ENCODE measurements at regions not wholly inside any gene's neighbourhood (a gene's known extent, or its start where the extent isn't known, plus 50 kb on each side); places are given as distances from the start of the nearest gene placed in this dataset.

DNA sequence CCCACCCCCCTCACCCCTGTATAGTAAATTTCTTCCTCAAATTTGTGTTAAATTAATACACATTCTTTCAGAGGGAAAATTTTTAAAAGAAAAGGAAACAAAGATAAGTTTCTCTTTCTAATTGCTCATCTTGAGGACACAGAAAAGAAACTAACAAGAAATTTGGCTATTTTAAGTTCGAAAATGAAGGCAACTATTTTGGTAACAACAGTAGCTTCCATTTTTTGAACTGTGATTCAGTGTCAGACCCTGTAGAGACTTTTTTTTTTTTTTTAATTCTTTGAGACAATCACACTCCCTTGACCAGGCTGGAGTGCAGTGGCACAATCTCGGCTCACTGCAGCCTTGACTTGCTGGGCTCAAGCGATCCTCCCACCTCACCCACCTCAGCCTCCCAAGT, 194.9 kb downstream of the SS18 start:
- H3K9me3 ChIP-seq (ENCODE audit: control insufficient read depth, low read depth, low read length) = no peaks in the 10 kb centered on the region
- H3K27ac ChIP-seq (ENCODE audit: control insufficient read depth, insufficient read depth, low read length) = no peak overlapping the region
- no peak overlapping the region for H2AFZ ChIP-seq (ENCODE audit: control insufficient read depth, low read length)
- no peaks in the 10 kb centered on the region for H3K4me1 ChIP-seq (ENCODE audit: control insufficient read depth, extremely low read depth, insufficient read depth, low read length)
- no peaks in the 10 kb centered on the region for H3K79me2 ChIP-seq (ENCODE audit: control insufficient read depth, insufficient read depth, low read length)
- no peaks in the 10 kb centered on the region for H4K20me1 ChIP-seq (ENCODE audit: control insufficient read depth, extremely low read depth, insufficient read depth, low read length)
- H3K4me2 ChIP-seq (ENCODE audit: control insufficient read depth, extremely low read depth, insufficient read depth, low read depth, low read length) = no peak overlapping the region
- FAIRE-seq (no peak), DNase-seq (ENCODE audit: low read depth, low spot score) (no peak)
- TF ChIP-seq, protein P1, sequence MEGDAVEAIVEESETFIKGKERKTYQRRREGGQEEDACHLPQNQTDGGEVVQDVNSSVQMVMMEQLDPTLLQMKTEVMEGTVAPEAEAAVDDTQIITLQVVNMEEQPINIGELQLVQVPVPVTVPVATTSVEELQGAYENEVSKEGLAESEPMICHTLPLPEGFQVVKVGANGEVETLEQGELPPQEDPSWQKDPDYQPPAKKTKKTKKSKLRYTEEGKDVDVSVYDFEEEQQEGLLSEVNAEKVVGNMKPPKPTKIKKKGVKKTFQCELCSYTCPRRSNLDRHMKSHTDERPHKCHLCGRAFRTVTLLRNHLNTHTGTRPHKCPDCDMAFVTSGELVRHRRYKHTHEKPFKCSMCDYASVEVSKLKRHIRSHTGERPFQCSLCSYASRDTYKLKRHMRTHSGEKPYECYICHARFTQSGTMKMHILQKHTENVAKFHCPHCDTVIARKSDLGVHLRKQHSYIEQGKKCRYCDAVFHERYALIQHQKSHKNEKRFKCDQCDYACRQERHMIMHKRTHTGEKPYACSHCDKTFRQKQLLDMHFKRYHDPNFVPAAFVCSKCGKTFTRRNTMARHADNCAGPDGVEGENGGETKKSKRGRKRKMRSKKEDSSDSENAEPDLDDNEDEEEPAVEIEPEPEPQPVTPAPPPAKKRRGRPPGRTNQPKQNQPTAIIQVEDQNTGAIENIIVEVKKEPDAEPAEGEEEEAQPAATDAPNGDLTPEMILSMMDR (optimal IDR thresholded peaks at IDR 0.05 in 1 of 3, IDR thresholded peaks at IDR 0.05 in 1 of 3, conservative IDR thresholded peaks at IDR 0.05 in 1 of 3; ENCODE audit: extremely low read depth in 1 of 3, insufficient read depth in 2 of 3, low read length in 3 of 3) = no peak
- TF ChIP-seq EZH2 (IDR thresholded peaks at IDR 0.05; ENCODE audit: low read length) = no peak
- no peaks in the 10 kb centered on the region for H3K36me3 ChIP-seq (ENCODE audit: control insufficient read depth in 2 of 2, extremely low read depth in 1 of 2, insufficient read depth in 2 of 2, low read length in 2 of 2)
- no peak overlapping the region for H3K4me3 ChIP-seq (ENCODE audit: control insufficient read depth in 2 of 3, extremely low read depth in 1 of 3, insufficient read depth in 2 of 3, low read depth in 1 of 3, low read length in 3 of 3)
- dilution Hi-C loops (cut with MboI; ENCODE audit: extremely low pct_ligation_motif_present, low sequenced_read_pairs) = no loop called here
- H3K27me3 ChIP-seq (ENCODE audit: control insufficient read depth, extremely low read depth, insufficient read depth, low read length) = no peaks in the 10 kb centered on the region
- H3K9ac ChIP-seq (ENCODE audit: control insufficient read depth, extremely low read depth, insufficient read depth, low read length) = no peak overlapping the region
- H3K9me1 ChIP-seq (ENCODE audit: control insufficient read depth, extremely low read depth, insufficient read depth, low read length) = no peaks in the 10 kb centered on the region

DNA sequence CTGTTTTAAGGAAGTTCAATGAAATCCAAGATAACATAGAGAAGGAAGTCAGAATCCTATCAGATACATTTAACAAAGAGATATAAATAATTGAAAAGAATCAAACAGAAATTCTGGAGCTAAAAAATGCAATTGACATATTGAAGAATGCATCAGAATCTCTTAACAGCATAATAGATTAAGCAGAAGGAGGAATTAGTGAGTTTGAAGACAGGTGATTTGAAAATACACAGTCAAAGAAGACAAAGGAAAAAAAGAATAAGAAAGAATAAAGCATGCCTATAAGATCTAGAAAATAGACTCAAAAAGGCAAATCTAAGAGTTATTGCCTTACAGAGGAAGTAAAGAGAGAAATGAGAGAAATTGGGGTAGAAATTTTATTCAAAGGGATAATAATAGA, 204.1 kb downstream of the SS18 start:
- no peak overlapping the region for H3K4me3 ChIP-seq (ENCODE audit: control insufficient read depth in 2 of 3, extremely low read depth in 1 of 3, insufficient read depth in 2 of 3, low read depth in 1 of 3, low read length in 3 of 3)
- H3K36me3 ChIP-seq (ENCODE audit: control insufficient read depth in 2 of 2, extremely low read depth in 1 of 2, insufficient read depth in 2 of 2, low read length in 2 of 2) = no peaks in the 10 kb centered on the region
- DNase-seq (ENCODE audit: low read depth, low spot score) (no peak), FAIRE-seq (no peak)
- no peaks in the 10 kb centered on the region for H3K27me3 ChIP-seq (ENCODE audit: control insufficient read depth, extremely low read depth, insufficient read depth, low read length)
- no peak overlapping the region for H3K4me2 ChIP-seq (ENCODE audit: control insufficient read depth, extremely low read depth, insufficient read depth, low read depth, low read length)
- H3K27ac ChIP-seq (ENCODE audit: control insufficient read depth, insufficient read depth, low read length) = no peak overlapping the region
- no peaks in the 10 kb centered on the region for H4K20me1 ChIP-seq (ENCODE audit: control insufficient read depth, extremely low read depth, insufficient read depth, low read length)
- no peaks in the 10 kb centered on the region for H3K9me1 ChIP-seq (ENCODE audit: control insufficient read depth, extremely low read depth, insufficient read depth, low read length)
- no peak overlapping the region for H2AFZ ChIP-seq (ENCODE audit: control insufficient read depth, low read length)
- TF ChIP-seq, protein P1 (optimal IDR thresholded peaks at IDR 0.05 in 1 of 3, IDR thresholded peaks at IDR 0.05 in 1 of 3, conservative IDR thresholded peaks at IDR 0.05 in 1 of 3; ENCODE audit: extremely low read depth in 1 of 3, insufficient read depth in 2 of 3, low read length in 3 of 3) = no peak
- no peak for TF ChIP-seq EZH2 (IDR thresholded peaks at IDR 0.05; ENCODE audit: low read length)
- no peak overlapping the region for H3K9ac ChIP-seq (ENCODE audit: control insufficient read depth, extremely low read depth, insufficient read depth, low read length)
- H3K9me3 ChIP-seq (ENCODE audit: control insufficient read depth, low read depth, low read length) = no peaks in the 10 kb centered on the region
- dilution Hi-C loops (cut with MboI; ENCODE audit: extremely low pct_ligation_motif_present, low sequenced_read_pairs) = no loop called here
- H3K79me2 ChIP-seq (ENCODE audit: control insufficient read depth, insufficient read depth, low read length) = no peaks in the 10 kb centered on the region
- no peaks in the 10 kb centered on the region for H3K4me1 ChIP-seq (ENCODE audit: control insufficient read depth, extremely low read depth, insufficient read depth, low read length)

All from keratinocyte (primary cell).